ENCODE measurements at regions not wholly inside any gene's neighbourhood (a gene's known extent, or its start where the extent isn't known, plus 50 kb on each side); places are given as distances from the start of the nearest gene placed in this dataset.

DNA sequence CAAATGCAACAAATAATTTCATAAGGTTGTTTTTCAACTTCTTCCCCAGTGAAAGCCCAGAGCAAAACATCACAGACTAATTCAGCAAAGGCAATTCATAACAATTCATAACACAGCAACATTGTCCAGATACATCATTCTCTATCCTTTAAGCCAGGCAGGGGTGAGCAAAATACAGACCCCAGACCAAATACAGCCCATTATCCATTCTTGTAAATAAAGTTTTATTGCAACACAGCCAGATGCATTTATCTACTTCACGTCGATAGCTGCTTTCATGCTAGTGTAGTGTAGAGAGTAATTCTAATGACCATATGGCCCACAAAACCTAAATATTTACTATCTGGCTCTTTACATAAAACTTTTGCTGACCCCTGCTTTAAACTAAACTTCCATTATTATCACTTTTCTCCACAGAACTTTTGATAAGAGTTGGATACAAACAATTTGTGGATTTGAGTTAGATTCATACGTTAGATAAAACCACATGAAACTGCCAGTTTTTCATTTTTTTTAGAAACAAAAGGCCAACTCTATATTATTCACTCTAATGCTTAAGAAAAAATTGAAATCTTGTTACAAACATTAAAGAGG, 174.4 kb downstream of the DUSP6 start:
- Histone ChIP-seq H3K36me3 (replicated peaks in 1 of 2; ENCODE audit: control insufficient read depth in 1 of 2, insufficient read depth in 2 of 2, low read length in 1 of 2) (no peaks in the 10 kb centered on the region), H3K9me3 (no peaks in the 10 kb centered on the region), H4K20me1 (ENCODE audit: insufficient read depth) (no peaks in the 10 kb centered on the region), H3K27ac (ENCODE audit: low read depth in 2 of 2, low read length in 1 of 2) (no peak overlapping the region), H3K27me3 (ENCODE audit: insufficient read depth) (no peaks in the 10 kb centered on the region), H3K4me1 (ENCODE audit: control insufficient read depth in 1 of 2, insufficient read depth in 2 of 2, low read depth in 1 of 2, low read length in 1 of 2) (peaks cover 0 to 6% of the 10 kb centered on the region in 2 experiments; a peak in 2 of 4 replicates), H2AFZ (ENCODE audit: low read depth) (no peak overlapping the region), H3K9ac (no peak overlapping the region), H3K4me2 (no peak overlapping the region), H3K9me2 (no peaks in the 10 kb centered on the region), H3K4me3 (ENCODE audit: low read depth in 2 of 2, low read length in 1 of 2) (no peak overlapping the region), H3K79me2 (ENCODE audit: insufficient read depth) (no peaks in the 10 kb centered on the region), H3F3A (replicated peaks; ENCODE audit: insufficient read depth) (no peaks in the 10 kb centered on the region)
- POLR2A ChIA-PET, result no interaction called here
- WGBS (ENCODE audit: low lambda C conversion rate), result 90% methylated on average over 3 of the region's 3 CpGs
- DNase-seq, result no peak
- TF ChIP-seq JUND (IDR thresholded peaks at IDR 0.05) (no peak), GATA2 (CRISPR knock-in tag; IDR thresholded peaks at IDR 0.05) (no peak), SIN3A (IDR thresholded peaks at IDR 0.05; ENCODE audit: borderline replicate concordance, low read depth, low read length) (no peak), POLR2AphosphoS5 (IDR thresholded peaks at IDR 0.05; ENCODE audit: low read depth, low read length) (no peak), GABPA (IDR thresholded peaks at IDR 0.05; ENCODE audit: low read depth) (no peak), RAD21 (IDR thresholded peaks at IDR 0.05; ENCODE audit: low read length) (no peak), ELF1 (IDR thresholded peaks at IDR 0.05) (no peak), MEF2A (IDR thresholded peaks at IDR 0.05; ENCODE audit: borderline replicate concordance, low read depth) (no peak), NRF1 (IDR thresholded peaks at IDR 0.05; ENCODE audit: low read depth, low read length) (no peak), CHD2 (IDR thresholded peaks at IDR 0.05; ENCODE audit: low read length, partially characterized antibody) (no peak), TAF1 (IDR thresholded peaks at IDR 0.05; ENCODE audit: borderline replicate concordance, low read depth, low read length) (no peak), EZH2phosphoT487 (IDR thresholded peaks at IDR 0.05; ENCODE audit: borderline replicate concordance, low read depth) (no peak), NFIC (IDR thresholded peaks at IDR 0.05; ENCODE audit: borderline replicate concordance) (no peak)
- TF ChIP-seq, protein P1, sequence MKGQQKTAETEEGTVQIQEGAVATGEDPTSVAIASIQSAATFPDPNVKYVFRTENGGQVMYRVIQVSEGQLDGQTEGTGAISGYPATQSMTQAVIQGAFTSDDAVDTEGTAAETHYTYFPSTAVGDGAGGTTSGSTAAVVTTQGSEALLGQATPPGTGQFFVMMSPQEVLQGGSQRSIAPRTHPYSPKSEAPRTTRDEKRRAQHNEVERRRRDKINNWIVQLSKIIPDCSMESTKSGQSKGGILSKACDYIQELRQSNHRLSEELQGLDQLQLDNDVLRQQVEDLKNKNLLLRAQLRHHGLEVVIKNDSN (IDR thresholded peaks at IDR 0.05; ENCODE audit: borderline replicate concordance, low read depth), result no peak
- TF ChIP-seq, protein P2, sequence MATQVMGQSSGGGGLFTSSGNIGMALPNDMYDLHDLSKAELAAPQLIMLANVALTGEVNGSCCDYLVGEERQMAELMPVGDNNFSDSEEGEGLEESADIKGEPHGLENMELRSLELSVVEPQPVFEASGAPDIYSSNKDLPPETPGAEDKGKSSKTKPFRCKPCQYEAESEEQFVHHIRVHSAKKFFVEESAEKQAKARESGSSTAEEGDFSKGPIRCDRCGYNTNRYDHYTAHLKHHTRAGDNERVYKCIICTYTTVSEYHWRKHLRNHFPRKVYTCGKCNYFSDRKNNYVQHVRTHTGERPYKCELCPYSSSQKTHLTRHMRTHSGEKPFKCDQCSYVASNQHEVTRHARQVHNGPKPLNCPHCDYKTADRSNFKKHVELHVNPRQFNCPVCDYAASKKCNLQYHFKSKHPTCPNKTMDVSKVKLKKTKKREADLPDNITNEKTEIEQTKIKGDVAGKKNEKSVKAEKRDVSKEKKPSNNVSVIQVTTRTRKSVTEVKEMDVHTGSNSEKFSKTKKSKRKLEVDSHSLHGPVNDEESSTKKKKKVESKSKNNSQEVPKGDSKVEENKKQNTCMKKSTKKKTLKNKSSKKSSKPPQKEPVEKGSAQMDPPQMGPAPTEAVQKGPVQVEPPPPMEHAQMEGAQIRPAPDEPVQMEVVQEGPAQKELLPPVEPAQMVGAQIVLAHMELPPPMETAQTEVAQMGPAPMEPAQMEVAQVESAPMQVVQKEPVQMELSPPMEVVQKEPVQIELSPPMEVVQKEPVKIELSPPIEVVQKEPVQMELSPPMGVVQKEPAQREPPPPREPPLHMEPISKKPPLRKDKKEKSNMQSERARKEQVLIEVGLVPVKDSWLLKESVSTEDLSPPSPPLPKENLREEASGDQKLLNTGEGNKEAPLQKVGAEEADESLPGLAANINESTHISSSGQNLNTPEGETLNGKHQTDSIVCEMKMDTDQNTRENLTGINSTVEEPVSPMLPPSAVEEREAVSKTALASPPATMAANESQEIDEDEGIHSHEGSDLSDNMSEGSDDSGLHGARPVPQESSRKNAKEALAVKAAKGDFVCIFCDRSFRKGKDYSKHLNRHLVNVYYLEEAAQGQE (IDR thresholded peaks at IDR 0.05; ENCODE audit: low read depth, low read length), result no peak
- CTCF ChIA-PET, result no interaction called here

DNA sequence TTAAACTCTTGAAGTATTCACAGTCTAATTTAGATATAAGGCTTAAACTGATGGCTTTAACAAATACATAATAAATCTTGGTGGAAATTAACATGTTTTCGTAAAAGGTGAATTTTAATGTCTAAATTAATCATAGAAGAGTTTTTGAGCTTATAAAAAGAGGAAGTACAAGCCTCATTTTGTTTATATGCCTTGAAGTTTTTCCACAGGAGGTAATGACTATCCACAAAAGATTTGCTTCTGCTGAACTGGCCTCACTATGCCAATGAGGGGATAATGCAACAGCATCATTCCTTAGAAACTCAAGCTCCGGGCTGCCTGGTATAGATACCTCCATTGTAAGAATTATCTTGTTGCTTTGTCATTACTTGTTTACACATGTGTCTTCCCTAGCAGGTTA, 175.6 kb downstream of the DUSP6 start:
- ChIA-PET CTCF (no interaction called here), POLR2A (no interaction called here)
- no peak overlapping the region for H2AFZ ChIP-seq (ENCODE audit: low read depth)
- no peaks in the 10 kb centered on the region for H3K27me3 ChIP-seq (ENCODE audit: insufficient read depth)
- TF ChIP-seq, protein P3, sequence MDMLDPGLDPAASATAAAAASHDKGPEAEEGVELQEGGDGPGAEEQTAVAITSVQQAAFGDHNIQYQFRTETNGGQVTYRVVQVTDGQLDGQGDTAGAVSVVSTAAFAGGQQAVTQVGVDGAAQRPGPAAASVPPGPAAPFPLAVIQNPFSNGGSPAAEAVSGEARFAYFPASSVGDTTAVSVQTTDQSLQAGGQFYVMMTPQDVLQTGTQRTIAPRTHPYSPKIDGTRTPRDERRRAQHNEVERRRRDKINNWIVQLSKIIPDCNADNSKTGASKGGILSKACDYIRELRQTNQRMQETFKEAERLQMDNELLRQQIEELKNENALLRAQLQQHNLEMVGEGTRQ (IDR thresholded peaks at IDR 0.05; ENCODE audit: borderline replicate concordance, low read depth, low read length), result no peak
- TF ChIP-seq, protein P4, sequence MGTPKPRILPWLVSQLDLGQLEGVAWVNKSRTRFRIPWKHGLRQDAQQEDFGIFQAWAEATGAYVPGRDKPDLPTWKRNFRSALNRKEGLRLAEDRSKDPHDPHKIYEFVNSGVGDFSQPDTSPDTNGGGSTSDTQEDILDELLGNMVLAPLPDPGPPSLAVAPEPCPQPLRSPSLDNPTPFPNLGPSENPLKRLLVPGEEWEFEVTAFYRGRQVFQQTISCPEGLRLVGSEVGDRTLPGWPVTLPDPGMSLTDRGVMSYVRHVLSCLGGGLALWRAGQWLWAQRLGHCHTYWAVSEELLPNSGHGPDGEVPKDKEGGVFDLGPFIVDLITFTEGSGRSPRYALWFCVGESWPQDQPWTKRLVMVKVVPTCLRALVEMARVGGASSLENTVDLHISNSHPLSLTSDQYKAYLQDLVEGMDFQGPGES (IDR thresholded peaks at IDR 0.05; ENCODE audit: low read depth, low read length), result no peak
- TF ChIP-seq ELF1 (IDR thresholded peaks at IDR 0.05) (no peak), RAD21 (IDR thresholded peaks at IDR 0.05; ENCODE audit: low read length) (no peak), RXRA (IDR thresholded peaks at IDR 0.05; ENCODE audit: borderline replicate concordance, low read depth) (no peak), RFX5 (IDR thresholded peaks at IDR 0.05; ENCODE audit: low read length) (no peak), POLR2AphosphoS5 (IDR thresholded peaks at IDR 0.05; ENCODE audit: low read depth, low read length) (no peak)
- TF ChIP-seq, protein P5, sequence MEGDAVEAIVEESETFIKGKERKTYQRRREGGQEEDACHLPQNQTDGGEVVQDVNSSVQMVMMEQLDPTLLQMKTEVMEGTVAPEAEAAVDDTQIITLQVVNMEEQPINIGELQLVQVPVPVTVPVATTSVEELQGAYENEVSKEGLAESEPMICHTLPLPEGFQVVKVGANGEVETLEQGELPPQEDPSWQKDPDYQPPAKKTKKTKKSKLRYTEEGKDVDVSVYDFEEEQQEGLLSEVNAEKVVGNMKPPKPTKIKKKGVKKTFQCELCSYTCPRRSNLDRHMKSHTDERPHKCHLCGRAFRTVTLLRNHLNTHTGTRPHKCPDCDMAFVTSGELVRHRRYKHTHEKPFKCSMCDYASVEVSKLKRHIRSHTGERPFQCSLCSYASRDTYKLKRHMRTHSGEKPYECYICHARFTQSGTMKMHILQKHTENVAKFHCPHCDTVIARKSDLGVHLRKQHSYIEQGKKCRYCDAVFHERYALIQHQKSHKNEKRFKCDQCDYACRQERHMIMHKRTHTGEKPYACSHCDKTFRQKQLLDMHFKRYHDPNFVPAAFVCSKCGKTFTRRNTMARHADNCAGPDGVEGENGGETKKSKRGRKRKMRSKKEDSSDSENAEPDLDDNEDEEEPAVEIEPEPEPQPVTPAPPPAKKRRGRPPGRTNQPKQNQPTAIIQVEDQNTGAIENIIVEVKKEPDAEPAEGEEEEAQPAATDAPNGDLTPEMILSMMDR (IDR thresholded peaks at IDR 0.05), result no peak
- no peak overlapping the region for H3K9ac ChIP-seq
- H4K20me1 ChIP-seq (ENCODE audit: insufficient read depth), result no peaks in the 10 kb centered on the region
- no peaks in the 10 kb centered on the region for H3F3A ChIP-seq (replicated peaks; ENCODE audit: insufficient read depth)
- H3K4me1 ChIP-seq (ENCODE audit: control insufficient read depth in 1 of 2, insufficient read depth in 2 of 2, low read depth in 1 of 2, low read length in 1 of 2), result peaks cover 0 to 6% of the 10 kb centered on the region in 2 experiments; a peak in 2 of 4 replicates
- no peak for DNase-seq
- no peaks in the 10 kb centered on the region for H3K9me2 ChIP-seq
- H3K36me3 ChIP-seq (replicated peaks in 1 of 2; ENCODE audit: control insufficient read depth in 1 of 2, insufficient read depth in 2 of 2, low read length in 1 of 2), result no peaks in the 10 kb centered on the region
- no peaks in the 10 kb centered on the region for H3K9me3 ChIP-seq
- H3K4me2 ChIP-seq, result no peak overlapping the region
- 83% methylated on average over 2 of the region's 2 CpGs for WGBS (ENCODE audit: low lambda C conversion rate)
- H3K79me2 ChIP-seq (ENCODE audit: insufficient read depth), result no peaks in the 10 kb centered on the region
- no peak overlapping the region for H3K4me3 ChIP-seq (ENCODE audit: low read depth in 2 of 2, low read length in 1 of 2)
- no peak overlapping the region for H3K27ac ChIP-seq (ENCODE audit: low read depth in 2 of 2, low read length in 1 of 2)
